22Rv1 (cell line): ENCODE measurements at regions not wholly inside any gene's neighbourhood (a gene's known extent, or its start where the extent isn't known, plus 50 kb on each side); places are given as distances from the start of the nearest gene placed in this dataset.

ENCODE experiments used
- CTCF ChIP-seq: fragments of 450-650 bp; IDR thresholded peaks from 2 replicates; pipeline ENCODE4 v1.5.1; 2017; ENCODE audit warnings: mild to moderate bottlenecking
- ZFX ChIP-seq: fragments of 450-650 bp; IDR thresholded peaks from 2 replicates; pipeline ENCODE4 v1.6.1; 2017; ENCODE audit warnings: antibody characterized with exemption, borderline replicate concordance

- TF ChIP-seq CTCF (no peak), ZFX (no peak)
These were observed 165.6 kb upstream of the HCCS start for GRCh38 chrX:10945498-10945897.
